OCI-LY7 (cell line): ENCODE measurements at regions not wholly inside any gene's neighbourhood (a gene's known extent, or its start where the extent isn't known, plus 50 kb on each side); places are given as distances from the start of the nearest gene placed in this dataset.
"Not testable (repeated sequence)": the region's sequence is repeated elsewhere in the genome, so short reads cannot be mapped to it uniquely, and the experiment has no call there.

Source experiments
- BruUV-seq: library from RNA; stranded (reverse); fragments of 400-500 nt; replicated peaks from 2 replicates; lab custom pipeline; 2021; lab: Mats Ljungman, UMichigan
- CTCF ChIA-PET: fragments of 300-600 bp; sonication (Branson Sonifier 250); formaldehyde crosslinking; loops from one replicate; lab custom pipeline; 2022; ENCODE audit warnings: antibody characterized with exemption; ENCODE audit not compliant: unreplicated experiment; lab: Charles Lee
- POLR2A ChIA-PET: fragments of 300-600 bp; sonication (Branson Sonifier 250); formaldehyde crosslinking; loops from one replicate; lab custom pipeline; 2022; ENCODE audit warnings: antibody characterized with exemption; lab: Charles Lee
- DNase-seq: peaks from one replicate; pipeline ENCODE4 v3.0.0-alpha.2; 2015; ENCODE audit warnings: low spot score
- H2AFZ ChIP-seq: fragments of 200-600 bp; sonication (generic), shearing (Covaris generic); 2 replicates; pipeline ENCODE4 v1.6.1; 2014; ENCODE audit warnings: mild to moderate bottlenecking, antibody characterized with exemption, low read length, moderate library complexity
- H3K27ac ChIP-seq: fragments of 200-600 bp; sonication (generic); 2 replicates; pipeline ENCODE4 v1.5.1; 2014; ENCODE audit warnings: mixed run types, low read depth, mild to moderate bottlenecking, moderate library complexity, low read length, inconsistent platforms; ENCODE audit not compliant: poor library complexity, severe bottlenecking
- H3K36me3 ChIP-seq: fragments of 200-600 bp; sonication (generic); 2 replicates; pipeline ENCODE4 v1.6.1; 2014; ENCODE audit warnings: mild to moderate bottlenecking, antibody characterized with exemption, low read length, moderate library complexity, mixed read lengths; ENCODE audit not compliant: insufficient read depth
- H3K4me1 ChIP-seq: fragments of 200-600 bp; sonication (generic); 2 replicates; pipeline ENCODE4 v1.5.1; 2014; ENCODE audit warnings: mild to moderate bottlenecking, low read length; ENCODE audit not compliant: insufficient read depth, poor library complexity, severe bottlenecking
- H3K4me2 ChIP-seq: fragments of 200-600 bp; sonication (generic); 2 replicates; pipeline ENCODE4 v1.6.1; 2014; ENCODE audit warnings: mild to moderate bottlenecking, low read length
- H3K4me3 ChIP-seq: fragments of 200-600 bp; sonication (generic); 2 replicates; pipeline ENCODE4 v1.5.1; 2014; ENCODE audit warnings: mild to moderate bottlenecking, low read depth, low read length; ENCODE audit not compliant: poor library complexity, severe bottlenecking
- H3K79me2 ChIP-seq: fragments of 200-600 bp; sonication (generic); 2 replicates; pipeline ENCODE4 v1.6.1; 2016; ENCODE audit warnings: low read depth, mild to moderate bottlenecking, low read length, moderate library complexity, mixed read lengths; ENCODE audit not compliant: insufficient read depth
- H3K9me2 ChIP-seq: fragments of 200-600 bp; sonication (generic); 2 replicates; pipeline ENCODE4 v1.6.1; 2016; ENCODE audit warnings: mild to moderate bottlenecking, low read length, mixed read lengths; ENCODE audit not compliant: insufficient read depth
- H3K9me3 ChIP-seq: fragments of 200-600 bp; sonication (generic); 2 replicates; pipeline ENCODE4 v1.6.1; 2014; ENCODE audit warnings: mild to moderate bottlenecking, mixed run types, low read length, mixed read lengths
- H4K20me1 ChIP-seq: fragments of 200-600 bp; sonication (generic); 2 replicates; pipeline ENCODE4 v1.6.1; 2014; ENCODE audit warnings: mild to moderate bottlenecking, antibody characterized with exemption, low read length, moderate library complexity, mixed read lengths; ENCODE audit not compliant: insufficient read depth
- EZH2phosphoT487 ChIP-seq: fragments of 200-600 bp; sonication (generic); IDR thresholded peaks from 2 replicates; pipeline ENCODE4 v1.6.1; 2018; ENCODE audit warnings: low read depth, borderline replicate concordance, mild to moderate bottlenecking, mixed run types, antibody characterized with exemption, low read length, moderate library complexity, mixed read lengths
- intact Hi-C: fragments of 100-400 bp; cut with micrococcal nuclease; formaldehyde crosslinking; loops from one replicate; pipeline ENCODE4 v1.10.0; 2022; ENCODE audit not compliant: unreplicated experiment
- TF ChIP-seq, protein P1 (sequence below): fragments of 200-600 bp; sonication (generic); conservative IDR thresholded peaks from 2 replicates; pipeline ENCODE4 v1.5.1; 2014; ENCODE audit warnings: mild to moderate bottlenecking, antibody characterized with exemption, low read length, moderate library complexity, mixed read lengths

GRCh38 chr18:4691836-4692235 lies 236.7 kb upstream of the DLGAP1 start:
- Histone ChIP-seq H3K9me2 (no peaks in the 10 kb centered on the region), H3K79me2 (no peaks in the 10 kb centered on the region), H3K4me1 (no peaks in the 10 kb centered on the region), H3K36me3 (no peaks in the 10 kb centered on the region; the same call in 1 of the 2 replicates), H3K27ac (no peak overlapping the region), H3K4me2 (no peak overlapping the region), H4K20me1 (no peaks in the 10 kb centered on the region), H3K4me3 (no peak overlapping the region), H3K9me3 (no peaks in the 10 kb centered on the region), H2AFZ (no peak overlapping the region)
- TF ChIP-seq, protein P1, sequence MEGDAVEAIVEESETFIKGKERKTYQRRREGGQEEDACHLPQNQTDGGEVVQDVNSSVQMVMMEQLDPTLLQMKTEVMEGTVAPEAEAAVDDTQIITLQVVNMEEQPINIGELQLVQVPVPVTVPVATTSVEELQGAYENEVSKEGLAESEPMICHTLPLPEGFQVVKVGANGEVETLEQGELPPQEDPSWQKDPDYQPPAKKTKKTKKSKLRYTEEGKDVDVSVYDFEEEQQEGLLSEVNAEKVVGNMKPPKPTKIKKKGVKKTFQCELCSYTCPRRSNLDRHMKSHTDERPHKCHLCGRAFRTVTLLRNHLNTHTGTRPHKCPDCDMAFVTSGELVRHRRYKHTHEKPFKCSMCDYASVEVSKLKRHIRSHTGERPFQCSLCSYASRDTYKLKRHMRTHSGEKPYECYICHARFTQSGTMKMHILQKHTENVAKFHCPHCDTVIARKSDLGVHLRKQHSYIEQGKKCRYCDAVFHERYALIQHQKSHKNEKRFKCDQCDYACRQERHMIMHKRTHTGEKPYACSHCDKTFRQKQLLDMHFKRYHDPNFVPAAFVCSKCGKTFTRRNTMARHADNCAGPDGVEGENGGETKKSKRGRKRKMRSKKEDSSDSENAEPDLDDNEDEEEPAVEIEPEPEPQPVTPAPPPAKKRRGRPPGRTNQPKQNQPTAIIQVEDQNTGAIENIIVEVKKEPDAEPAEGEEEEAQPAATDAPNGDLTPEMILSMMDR = no peak
- no peak for TF ChIP-seq EZH2phosphoT487
- no TSS peak for BruUV-seq
- intact Hi-C loops = no loop called here
- ChIA-PET CTCF (no interaction called here), POLR2A (interaction anchor here (1.3 kb wide), 1 partner anchor 11 kb away, joined by 3 read pairs; no protein-coding TSS in a partner anchor)
- no peak for DNase-seq

DNA sequence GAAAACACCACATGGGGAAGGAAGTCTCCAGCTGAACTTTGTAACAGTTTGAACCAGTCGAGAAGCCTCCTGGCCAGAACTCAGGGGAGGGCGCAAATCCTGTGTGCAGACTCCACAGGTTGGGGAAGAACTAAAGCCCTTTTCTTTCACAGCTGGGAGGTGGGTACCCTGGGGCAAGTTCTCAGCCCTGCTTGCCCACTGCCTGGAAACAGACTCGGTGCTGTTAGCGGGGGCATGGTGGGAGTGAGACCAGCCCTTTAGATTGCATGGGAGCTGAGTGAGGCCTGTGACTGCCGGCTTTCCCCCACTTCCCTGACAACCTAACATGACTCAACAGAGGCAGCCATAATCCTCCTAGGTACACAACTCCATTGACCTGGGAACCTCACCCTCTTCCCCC lies 223.6 kb upstream of the DLGAP1 start:
- H3K36me3 ChIP-seq, H3K9me2 ChIP-seq, H3K4me2 ChIP-seq, H3K27ac ChIP-seq, H4K20me1 ChIP-seq, H2AFZ ChIP-seq, H3K79me2 ChIP-seq, H3K4me3 ChIP-seq, intact Hi-C loops, H3K4me1 ChIP-seq, H3K9me3 ChIP-seq, DNase-seq, BruUV-seq, CTCF ChIA-PET: not testable (repeated sequence)
- POLR2A ChIA-PET = interaction anchor here (0.6 to 2.0 kb wide), 3 partner anchors 9 to 118 kb away, joined by 3 to 9 read pairs (median 3); no protein-coding TSS in a partner anchor

- Histone ChIP-seq H3K27ac (no peak overlapping the region), H3K4me2 (no peak overlapping the region), H3K79me2 (no peaks in the 10 kb centered on the region), H3K4me3 (no peak overlapping the region), H4K20me1 (no peaks in the 10 kb centered on the region), H3K9me2 (no peaks in the 10 kb centered on the region), H2AFZ (no peak overlapping the region), H3K36me3 (no peaks in the 10 kb centered on the region; the same call in 1 of the 2 replicates), H3K9me3 (peaks cover 7% of the 10 kb centered on the region; the same call in 1 of the 2 replicates), H3K4me1 (peaks cover 8% of the 10 kb centered on the region)
- TF ChIP-seq, protein P1 = no peak
- TF ChIP-seq EZH2phosphoT487 = no peak
- no TSS peak for BruUV-seq
- DNase-seq = no peak
- intact Hi-C loops = no loop called here
- CTCF ChIA-PET = no interaction called here
- POLR2A ChIA-PET = no interaction called here
Measured at GRCh38 chr18:4677006-4677405, 221.9 kb upstream of the DLGAP1 start.
